ENCODE measurements at regions not wholly inside any gene's neighbourhood (a gene's known extent, or its start where the extent isn't known, plus 50 kb on each side); places are given as distances from the start of the nearest gene placed in this dataset.
"Not testable (repeated sequence)": the region's sequence is repeated elsewhere in the genome, so short reads cannot be mapped to it uniquely, and the experiment has no call there.

DNA sequence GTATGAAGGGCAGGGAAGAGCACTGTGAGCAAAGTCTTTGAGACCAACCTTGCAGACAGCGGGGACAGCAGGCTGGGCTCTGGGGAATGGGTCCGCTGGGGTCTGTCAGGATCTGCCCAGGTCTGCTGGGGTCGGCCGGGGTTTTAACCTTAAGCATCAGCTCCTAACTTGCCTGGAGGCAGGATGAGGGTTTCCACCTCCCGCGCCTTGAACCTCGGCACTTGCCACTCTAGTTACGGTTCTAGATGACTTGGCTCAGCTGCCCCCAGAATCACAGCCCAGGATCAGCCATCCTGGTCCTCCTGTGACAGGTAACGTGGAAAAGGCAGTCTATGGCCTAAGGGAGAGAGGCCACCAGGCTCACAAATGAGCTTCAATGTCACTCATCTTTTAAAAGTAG, 50.4 kb upstream of the CACUL1 start:
- DNase-seq (ENCODE audit: low spot score): no peak

DNA sequence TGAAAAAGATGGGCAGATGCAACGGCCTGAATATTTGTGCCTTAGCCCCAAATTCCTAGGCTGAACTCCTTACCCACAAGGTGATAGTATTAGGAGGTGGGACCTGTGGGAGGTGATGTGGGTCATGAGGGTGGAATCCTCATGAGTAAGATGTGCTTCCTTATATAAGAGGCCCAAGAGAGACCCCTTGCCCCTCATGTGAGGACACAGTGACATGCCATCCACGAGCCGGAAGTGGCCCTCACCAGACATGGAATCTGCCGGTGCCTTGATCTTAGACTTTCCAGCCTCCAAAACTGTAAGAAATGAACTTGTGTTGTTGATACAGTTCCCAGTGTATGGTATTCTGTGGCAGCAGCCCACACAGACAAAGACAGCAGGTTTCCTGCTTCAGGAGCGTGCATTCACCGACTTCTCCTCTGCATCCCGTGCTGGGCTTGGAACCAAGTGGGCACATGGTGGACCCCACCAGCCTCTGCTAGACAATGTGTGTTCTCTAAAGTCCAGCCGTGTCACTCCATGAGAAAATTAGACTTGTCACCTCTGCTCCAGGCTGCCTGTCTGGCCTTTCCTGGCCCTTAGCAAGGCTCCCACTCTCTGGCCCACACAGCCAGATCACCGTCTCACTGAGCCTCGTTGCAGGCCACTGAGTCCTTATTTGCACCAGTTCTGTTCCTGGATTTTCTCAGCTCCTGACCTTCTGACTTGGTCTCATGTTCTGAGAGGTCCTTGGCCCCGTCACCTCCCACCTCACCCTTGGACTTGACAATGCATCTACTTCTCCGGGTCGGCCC, 52.9 kb upstream of the CACUL1 start:
- no peak for DNase-seq (ENCODE audit: low spot score)

DNA sequence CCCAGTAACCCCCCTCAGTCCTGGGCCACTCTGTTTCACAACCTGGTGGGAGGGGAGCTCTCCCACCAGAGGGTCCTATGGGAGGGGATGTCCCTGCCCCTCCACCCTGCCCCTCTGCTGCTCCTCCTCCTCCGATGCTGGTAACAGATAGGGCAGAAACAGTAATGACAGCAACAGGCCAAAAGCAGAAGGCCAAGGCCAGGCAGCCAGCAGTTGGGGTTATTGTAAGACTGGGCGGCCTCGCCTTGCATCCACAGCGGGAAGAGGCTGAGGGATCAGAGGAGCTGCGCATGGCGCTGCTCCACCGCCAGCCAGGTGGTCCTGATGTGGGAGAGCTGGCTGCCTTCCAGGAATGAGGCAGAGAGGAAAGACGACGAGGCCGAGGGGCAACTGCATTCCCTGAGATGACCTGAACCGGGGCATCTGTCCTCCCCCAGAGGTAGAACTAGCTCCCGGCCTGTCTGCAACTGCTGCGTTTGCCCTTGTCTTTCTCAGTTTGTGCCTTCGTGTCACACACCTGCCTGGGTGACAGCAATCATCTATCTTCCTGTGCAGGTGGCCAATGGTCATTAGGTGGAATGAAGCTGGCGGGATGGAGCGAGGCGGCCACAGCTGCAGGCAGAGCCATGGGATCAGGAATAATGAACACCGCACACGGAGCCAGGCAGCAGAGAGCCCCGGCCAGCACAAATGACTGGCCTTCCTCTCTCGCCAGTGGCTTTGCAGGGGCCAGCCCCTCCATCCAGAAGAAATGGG, 54.0 kb upstream of the CACUL1 start:
- DNase-seq (ENCODE audit: low spot score): no peak

DNA sequence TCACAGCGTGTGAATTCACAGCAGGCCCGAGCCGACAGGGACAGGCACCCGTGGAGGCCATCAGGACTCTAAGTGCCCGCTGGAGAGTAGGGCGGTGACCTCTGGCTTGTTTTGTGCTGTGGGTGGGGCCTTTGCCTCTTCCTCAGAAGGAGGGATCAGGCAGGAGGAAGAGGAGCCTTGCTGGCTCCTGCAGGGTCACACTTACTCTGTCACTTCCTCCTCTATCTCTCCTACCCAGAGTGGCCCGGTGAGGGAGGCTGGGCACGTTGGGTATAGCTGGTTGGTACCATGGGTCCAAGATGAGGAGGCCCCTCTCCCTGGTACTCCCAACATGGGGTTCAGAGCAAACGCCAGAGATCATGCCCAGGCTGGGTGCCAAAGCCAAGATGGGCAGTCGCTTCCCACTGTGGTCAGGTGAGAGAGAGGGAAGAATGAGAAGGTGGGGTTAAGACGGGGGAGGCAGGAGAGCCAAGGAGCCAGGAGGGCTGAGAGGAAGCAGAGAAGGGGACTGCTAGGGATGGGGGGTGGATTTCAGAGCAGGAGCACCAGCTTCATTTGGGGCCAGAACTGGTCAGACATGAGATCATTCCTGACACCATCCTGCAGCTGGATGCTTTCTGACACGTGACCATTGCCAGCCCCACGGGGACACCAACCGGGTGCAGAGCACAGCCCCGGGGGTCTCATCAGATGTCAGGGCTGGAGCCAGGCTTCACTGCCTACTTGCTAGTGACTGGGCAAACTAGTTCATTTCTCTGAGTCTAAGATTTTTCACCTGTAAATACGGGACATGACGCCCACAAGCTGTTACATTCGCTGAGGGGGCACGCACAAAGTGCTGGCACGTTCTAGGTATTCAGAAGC, 54.8 kb upstream of the CACUL1 start:
- no peak for DNase-seq (ENCODE audit: low spot score)

DNA sequence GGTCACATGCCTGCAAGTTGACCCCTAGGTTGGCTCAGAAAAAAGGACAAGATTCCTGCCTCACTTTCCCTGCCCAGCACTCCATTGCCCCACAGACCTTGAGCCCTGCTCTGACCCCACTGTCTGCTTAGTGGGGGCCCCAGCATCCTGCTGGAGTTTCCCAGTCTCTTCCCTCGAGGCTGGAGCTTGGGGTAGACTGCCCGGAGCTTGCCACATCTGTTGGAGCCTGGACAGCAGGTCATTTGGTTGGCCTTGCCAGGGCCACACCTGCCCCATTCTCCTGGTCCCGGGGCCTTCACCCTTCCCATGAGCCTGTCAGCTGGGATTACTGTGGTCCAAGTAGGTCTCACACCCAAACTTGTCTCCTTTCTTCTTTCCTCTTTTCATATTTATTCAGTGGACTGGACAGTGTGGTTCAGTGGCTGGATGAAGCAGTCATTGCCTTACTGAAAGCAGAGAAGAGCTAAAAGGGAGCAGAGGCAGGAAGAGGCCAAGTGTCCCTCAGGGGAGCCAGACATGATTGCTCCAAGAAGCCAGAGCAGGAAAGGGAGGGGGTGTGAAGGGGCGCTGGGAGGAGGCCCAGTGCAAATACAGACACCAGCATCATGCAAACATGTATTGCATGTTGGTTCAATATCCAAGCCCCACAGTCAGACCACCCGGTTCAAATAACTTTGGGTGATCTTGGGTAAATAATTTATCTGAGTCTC, 56.2 kb upstream of the CACUL1 start:
- DNase-seq (ENCODE audit: low spot score): no peak

DNA sequence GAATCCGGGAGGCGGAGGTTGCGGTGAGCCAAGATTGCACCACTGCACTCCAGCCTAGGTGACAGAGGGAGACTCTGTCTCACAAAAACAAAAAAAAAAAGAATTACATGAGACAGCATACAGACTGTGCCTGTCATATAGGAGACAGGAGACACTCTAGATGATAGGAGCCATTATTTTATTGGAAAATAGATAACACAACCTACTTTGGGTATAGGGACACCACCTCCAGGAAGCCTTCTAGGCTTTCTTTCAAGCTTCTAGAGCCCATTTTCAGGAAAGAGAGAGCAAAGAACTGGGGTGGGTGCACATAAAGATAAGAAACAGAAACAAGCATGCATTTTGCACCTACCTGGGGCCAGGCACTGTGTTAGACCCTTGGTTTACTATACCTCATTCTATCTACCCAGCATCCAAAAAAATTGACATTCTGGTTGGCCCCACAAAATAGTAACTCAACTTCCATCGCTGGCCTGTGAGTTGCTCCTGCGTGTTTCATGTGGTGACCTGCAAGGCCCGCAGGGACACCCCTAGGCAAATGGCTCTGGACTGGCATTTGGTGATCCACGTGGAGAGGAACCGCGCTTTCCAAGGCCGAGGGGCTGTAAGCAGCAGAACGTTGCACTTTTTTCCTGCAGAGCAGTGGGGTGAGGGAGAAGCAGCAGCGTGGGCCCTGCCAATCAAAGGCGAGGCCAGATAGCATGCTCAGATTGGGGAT, 57.1 kb upstream of the CACUL1 start:
- no peak for DNase-seq (ENCODE audit: low spot score)

DNA sequence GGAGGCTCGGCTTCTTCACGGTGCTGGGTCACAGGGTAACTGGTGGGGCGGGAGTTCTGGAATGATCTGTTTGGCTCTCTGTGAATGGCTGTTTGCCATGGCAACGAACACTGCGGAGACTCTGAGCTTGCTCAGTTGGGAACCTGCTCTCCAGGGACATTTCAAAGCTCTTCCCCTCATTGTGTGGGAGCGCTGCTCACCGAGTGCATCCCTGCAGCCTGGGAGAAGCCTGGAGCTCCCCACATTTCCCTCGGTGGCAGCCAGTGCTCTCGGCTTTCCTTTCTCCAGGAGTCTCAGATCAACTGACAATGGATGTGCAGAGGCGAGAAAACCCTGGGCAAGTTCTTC, 57.6 kb upstream of the CACUL1 start:
- no peak for DNase-seq (ENCODE audit: low spot score)

DNA sequence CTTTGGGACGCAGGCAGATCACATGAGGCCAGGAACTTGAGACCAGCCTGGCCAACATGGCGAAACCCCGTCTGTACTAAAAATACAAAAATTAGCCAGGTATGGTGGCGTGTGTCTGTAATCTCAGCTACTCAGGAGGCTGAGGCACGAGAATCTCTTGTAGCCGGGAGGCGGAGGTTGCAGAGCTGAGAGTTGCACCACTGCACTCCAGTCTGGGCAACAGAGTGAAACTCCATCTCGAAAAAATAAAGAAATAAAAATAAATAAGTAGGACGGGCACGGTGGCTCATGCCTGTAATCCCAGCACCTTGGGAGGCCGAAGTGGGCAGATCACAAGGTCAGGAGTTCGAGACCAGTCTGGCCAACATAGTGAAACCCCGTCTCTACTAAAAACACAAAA, 58.2 kb upstream of the CACUL1 start:
- DNase-seq (ENCODE audit: low spot score): not testable (repeated sequence)

DNA sequence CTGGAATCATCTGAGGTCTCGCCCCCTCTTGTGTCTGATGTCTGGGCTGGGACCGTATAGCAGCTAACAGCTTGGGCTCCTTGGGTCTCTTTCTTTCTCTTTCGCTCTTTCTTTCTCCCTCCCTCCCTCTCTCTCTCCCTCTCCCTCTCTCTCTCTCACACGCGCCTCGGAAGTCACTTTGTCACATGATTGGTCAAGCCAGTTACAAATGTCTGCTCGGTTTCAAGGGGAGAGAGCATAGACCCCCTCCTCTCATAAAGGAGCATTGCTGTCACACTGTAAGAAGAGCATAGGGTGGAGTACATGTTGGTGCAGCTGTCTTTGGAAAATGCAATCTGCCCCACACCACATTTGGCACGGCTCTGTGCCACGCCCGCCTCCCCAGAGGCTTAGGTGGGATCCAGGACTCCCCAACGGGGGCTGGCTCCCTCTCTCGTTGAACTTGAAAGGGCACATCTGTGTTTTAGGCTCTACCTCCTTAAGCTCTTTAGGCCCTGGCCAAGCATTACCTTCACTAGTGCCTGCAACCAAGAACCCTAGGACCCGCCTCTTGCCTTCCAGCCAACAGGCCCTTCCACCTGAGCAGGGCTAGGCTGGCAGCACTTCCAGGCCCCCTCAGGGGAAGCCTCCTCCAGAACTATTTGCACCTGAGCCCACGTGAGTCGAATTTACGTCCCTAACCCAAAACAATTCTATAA, 61.9 kb upstream of the CACUL1 start:
- no peak for DNase-seq (ENCODE audit: low spot score)

DNA sequence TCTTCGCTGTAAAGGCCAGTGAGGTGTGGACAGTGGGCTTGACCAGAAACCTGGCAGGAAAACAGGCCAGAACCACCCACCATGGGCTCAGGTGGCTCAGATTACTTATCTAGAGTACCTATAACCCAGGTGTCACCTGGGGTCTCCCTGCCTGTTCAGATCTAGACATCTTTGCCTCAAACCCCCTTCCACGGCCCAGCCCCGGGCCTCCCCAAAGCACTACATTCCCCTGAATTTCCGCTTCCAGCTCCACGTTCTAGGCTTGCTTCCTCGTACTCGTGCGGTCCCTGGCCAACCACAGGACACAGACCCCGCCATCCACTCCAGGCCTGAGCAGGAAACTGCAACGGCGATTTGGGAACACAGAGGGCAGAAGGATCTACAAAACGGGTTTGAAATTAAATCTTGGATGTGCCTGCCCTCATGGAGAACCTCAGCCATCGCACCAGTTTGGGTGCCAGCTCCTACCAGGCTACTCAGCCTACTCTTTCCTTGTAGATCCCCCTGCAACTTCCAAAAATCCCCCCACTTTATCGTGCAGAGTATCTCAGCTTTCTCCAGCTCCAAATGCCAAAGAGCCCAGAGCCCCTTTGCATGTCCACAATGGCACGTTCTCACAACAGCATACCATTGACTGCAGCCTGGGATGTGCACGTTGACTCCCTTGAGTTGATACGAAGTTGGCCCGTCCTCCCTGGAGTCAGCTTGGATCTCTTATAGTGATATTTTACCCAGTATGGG, 62.7 kb upstream of the CACUL1 start:
- DNase-seq (ENCODE audit: low spot score): no peak

DNA sequence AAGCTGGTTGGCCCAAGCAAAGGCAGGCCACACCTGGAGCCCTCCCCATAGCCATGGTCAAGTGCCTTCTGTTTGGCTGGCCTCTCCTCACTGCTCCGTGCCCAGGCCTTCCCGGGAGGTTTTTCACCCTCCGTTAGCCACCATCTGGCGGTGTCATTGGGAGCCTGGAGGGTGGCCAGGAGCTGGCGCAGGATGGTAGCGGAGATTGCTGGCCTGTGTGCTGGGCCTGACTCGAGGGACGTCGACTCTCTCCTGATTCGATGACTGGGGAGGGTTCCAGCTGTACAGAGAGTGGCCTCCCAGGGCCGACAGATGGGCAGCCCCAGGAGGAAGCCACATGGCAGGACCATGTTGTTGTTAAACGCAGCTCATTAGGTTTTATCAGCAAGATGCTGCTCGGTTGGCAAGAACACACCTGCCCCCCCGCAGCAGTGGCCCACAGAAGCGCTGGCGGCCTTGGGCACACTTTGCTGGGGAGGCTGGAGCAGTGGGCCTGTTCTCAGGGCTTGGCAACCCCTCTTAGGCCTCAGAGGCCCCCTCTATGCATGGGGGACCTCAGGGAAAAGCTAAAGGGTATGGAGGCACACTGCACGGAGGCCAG, 64.0 kb upstream of the CACUL1 start:
- DNase-seq (ENCODE audit: low spot score): no peak

DNA sequence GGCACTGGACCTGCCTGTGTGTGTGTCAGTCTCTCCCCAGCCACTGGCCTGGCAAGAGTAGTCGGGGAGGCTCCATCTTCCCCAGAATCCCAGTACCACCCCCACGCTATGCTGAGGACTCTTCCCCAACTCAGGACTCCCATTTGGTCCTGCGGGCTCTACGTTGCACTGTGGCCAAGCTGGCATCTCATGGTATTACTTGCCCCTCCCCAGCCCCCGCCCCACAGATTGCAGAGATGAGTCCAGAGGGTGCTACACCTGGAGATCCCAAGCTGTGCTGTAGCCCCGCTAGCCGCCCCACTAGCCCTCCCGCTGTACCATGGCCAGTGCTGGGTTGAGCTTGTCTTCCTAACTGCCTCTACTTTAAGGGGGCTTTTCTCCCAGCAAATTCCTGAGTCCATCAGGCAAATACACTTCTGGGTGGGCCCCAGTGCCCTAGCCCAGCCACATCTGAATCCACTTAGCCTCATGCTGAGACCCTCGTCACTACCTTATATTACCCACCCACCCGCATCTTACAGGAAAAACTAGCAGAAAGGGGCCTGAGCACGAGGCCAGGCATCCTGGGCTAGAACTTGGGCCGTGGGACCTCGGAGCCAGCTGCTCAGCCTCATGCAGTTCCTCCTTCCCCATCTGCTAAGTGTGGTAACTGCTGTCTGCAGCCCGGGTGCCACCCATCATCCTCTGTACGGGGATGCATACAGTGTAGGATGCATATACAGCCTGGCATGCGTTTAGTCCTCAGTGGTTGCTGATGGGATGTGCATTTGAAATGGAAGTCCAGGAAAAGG, 65.8 kb upstream of the CACUL1 start:
- no peak for DNase-seq (ENCODE audit: low spot score)

DNA sequence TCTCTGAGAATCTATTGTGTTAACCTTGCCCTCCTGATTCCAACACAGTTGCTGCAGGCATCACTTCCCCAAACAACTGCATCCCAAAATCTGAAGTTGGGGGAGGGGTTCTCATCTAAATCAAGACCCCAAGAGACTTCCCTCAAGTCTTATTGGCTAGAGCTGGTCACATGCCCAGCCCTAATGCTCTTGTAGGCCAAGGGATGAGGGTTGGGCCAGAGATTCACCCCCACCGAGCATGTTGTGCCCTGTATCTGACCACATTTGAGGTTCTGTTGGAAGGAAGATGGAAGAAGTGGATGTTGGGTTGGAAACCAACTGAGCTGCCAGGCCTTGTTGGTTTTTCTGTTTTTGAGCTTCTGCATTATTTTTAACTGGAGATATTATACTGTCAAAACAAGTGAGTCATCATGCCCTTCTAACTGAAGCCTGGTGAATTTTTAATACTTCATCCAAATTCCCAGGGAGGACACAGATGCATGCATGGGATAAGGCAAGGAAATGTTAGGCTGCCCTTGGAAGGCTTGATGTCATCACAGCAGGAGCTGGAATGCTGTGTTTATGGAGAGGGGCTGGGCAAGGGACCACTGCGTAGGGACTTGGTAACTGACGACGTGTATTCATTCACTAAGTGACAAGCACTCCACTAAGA, 68.6 kb upstream of the CACUL1 start:
- no peak for DNase-seq (ENCODE audit: low spot score)

DNA sequence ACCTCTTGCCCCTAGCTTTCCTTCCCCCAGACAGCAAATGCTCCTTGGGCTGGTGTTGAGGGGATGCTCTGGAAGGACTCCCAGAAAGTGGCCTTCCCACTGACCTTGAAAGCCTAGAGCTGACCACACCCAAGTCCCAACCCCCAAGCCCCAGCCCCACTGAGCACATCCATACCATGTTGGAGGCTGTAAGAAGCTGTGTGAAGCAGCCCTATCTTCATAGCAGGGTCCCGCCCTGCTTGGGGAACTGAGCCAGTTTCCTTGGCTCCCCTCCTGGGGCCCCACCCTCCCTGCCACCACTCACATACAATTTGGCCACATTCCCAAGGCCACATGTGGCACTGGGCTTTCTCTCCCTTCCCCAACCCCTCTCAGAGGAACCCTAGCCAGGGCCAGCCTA, 72.3 kb upstream of the CACUL1 start:
- DNase-seq (ENCODE audit: low spot score): no peak

DNA sequence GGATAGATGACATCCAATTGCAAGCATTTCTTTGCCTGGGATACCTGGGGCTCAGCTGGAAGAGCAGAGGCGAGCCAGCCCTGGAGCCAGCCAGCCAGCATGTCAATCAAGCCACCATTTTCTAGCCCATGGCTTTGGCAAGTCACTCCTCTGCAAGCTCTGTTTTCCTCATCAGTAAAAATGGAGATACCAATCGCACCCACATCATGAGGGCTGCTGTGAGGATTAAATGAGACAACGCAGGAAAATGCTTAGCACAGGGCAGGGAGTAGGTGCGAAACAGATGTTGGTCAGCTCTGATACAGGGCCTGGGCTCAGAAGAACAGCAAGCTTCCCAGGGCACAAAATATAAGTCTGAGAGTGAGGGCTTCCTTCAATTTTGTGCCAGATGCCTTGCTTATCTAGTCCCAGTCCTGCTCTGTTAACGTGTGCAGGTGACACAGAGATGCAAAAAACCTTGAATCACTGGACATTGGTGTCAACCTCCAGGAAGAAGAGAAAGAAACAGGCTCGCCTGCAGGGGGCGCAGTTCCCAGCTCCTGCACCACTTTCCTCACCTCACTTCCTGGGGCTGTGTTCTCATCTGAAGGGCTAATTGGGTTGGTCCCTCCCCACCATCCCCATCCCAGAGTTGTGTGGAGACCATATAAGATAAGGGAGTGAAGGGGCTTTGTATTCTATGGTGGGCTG, 72.8 kb upstream of the CACUL1 start:
- no peak for DNase-seq (ENCODE audit: low spot score)

DNA sequence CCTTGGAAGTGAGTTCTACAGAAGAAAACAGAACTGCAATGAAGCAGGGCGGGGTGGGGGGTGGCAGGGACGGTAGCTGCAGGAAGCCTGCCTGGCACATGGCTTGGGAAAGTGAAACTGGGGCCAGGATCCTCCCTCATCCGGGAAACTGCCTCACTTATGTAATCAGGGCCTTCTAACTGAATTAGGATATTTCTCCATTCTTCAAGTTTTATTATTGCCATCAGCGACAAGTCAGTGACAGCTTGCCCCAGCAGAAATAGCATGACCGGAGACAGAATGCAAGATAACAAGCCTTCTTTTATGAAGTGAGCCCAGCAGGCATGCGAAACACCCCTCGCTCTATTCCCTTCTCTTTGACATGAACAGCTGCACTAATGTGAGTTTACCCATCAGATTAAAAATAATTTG, 77.5 kb upstream of the CACUL1 start:
- DNase-seq (ENCODE audit: low spot score): no peak

DNA sequence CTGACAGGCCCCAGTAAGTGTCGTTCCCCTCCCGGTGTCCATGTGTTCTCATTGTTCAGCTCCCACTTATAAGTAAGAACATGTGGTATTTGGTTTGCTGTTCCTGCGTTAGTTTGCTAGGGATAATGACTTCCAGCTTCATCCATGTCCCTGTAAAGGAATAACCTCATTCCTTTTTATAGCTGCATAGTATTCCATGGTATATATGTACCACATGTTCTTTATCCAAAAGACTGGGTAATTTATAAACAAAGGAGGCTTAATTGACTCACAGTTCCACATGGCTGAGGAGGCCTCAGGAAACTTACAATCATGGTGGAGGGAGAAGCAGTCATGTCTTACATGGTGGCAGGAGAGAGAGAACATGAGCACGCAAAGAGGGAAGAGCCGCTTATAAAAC, 79.6 kb upstream of the CACUL1 start:
- not testable (repeated sequence) for DNase-seq (ENCODE audit: low spot score)

All from hematopoietic multipotent progenitor cell treated with erythropoietin and hydrocortisone succinate and interleukin-3 and kit ligand, for 15 days (in vitro differentiated cells).